ENCODE measurements at regions not wholly inside any gene's neighbourhood (a gene's known extent, or its start where the extent isn't known, plus 50 kb on each side); places are given as distances from the start of the nearest gene placed in this dataset.

DNA sequence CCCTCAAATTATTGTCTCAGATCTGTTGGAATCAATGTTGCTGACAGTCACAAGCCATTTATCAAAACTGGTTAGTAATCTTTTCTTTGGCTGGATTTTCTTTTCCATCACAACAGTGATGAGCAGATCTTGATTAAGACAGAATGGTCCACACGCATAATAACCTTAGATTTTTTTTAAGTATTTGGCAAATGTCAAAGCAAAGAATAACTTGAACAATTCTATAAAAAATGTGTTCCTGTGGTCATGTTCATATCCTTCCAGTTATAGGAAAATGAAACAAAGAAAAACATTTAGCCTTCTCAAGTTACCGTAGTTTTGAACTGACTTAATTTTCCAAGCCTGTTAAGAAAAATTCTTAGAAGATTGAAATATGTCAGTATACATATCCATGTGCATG is 659.9 kb upstream of the ID2 start:
- POLR2A ChIA-PET, result no interaction called here
- DNase-seq (ENCODE audit: low read depth, low spot score), result no peak
- no peak overlapping the region for H3K4me3 ChIP-seq (ENCODE audit: low read depth, low read length)
- TF ChIP-seq CTCF (IDR thresholded peaks at IDR 0.05; ENCODE audit: insufficient read depth, low read length, missing control alignments), result no peak
- CTCF ChIA-PET, result no interaction called here

DNA sequence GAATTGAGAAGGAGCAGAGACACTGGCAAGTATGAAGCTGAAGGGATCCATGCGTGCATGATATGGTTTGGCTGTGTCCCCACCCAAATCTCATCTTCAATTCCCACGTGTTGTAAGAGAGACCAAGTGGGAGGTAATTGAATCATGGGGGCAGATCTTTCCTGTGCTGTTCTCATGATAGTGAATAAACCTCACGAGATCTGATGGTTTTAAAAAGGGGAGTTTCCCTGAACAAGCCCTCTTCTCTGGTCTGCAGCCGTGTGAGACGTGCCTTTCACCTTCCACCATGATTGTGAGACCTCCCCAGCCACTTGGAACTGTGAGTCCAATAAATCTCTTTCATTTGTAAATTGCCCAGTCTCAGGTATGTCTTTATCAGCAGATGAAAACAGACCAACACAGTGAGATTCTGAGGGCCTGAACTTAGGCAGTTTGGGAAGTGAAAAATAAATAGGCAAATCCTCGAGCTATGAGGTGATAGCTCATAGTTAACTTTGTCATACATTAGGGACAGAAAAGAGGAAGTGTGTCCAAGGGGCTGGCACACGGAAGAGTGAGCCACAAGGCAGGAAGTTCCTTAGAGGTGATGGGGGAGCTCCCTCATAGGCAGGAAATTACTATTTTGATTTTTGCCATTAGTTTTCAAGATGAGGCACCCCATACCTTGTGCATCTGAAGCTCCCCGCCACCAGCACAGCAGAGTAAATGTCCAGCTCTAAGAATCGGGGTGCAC is 658.8 kb upstream of the ID2 start:
- no peak for TF ChIP-seq CTCF (IDR thresholded peaks at IDR 0.05; ENCODE audit: insufficient read depth, low read length, missing control alignments)
- DNase-seq (ENCODE audit: low read depth, low spot score), result no peak
- ChIA-PET POLR2A (no interaction called here), CTCF (interaction anchor here (1.1 kb wide), 1 partner anchor 16 kb away, joined by 3 read pairs; no protein-coding TSS in a partner anchor)
- H3K4me3 ChIP-seq (ENCODE audit: low read depth, low read length), result no peak overlapping the region

DNA sequence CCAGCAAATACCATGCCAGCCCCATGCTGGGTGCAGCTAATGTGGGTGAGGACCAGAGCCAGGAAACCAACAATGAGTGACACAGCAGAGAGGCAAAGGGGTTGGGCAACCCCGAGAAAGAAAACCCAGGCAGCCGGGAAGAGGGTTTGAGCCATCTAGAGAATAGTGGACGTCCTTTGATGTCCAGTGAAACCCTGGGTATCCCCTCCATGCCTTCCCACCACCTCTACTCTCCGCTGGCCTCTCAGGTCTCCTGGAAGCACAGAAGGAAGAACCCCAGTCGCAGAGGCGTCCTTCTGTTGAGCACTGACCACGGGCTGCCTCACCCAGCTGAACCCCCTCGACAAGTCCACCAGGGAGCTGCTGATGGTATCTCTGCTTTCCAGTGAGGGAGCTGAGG is 657.4 kb upstream of the ID2 start:
- DNase-seq (ENCODE audit: low read depth, low spot score), result no peak
- H3K4me3 ChIP-seq (ENCODE audit: low read depth, low read length), result no peak overlapping the region
- ChIA-PET CTCF (interaction anchor here (1.0 kb wide), 1 partner anchor 597 kb away, joined by 3 read pairs; no protein-coding TSS in a partner anchor), POLR2A (no interaction called here)
- TF ChIP-seq CTCF (IDR thresholded peaks at IDR 0.05; ENCODE audit: insufficient read depth, low read length, missing control alignments), result no peak

DNA sequence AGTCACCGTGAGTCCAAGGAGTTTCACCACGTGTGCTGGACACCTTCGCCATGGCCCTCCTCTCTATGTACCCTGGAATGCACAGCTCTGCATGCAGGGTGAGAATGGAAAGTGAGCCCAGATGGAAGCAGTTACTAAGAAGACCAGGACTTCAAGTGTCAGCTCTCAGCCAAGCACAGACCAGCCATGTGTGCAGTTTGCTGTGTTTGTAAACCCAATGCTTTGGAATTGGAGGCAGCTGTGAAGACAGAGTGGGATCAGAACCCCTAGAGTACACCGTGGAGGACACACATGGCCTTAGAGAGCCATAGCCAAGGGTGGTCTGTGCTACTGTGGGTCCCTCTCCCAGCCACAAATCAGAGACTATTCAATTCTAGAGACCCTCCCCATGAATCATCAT is 655.5 kb upstream of the ID2 start:
- POLR2A ChIA-PET, result no interaction called here
- no peak overlapping the region for H3K4me3 ChIP-seq (ENCODE audit: low read depth, low read length)
- no peak for TF ChIP-seq CTCF (IDR thresholded peaks at IDR 0.05; ENCODE audit: insufficient read depth, low read length, missing control alignments)
- no peak for DNase-seq (ENCODE audit: low read depth, low spot score)
- CTCF ChIA-PET, result interaction anchor here (1.0 kb wide), 1 partner anchor 11 kb away, joined by 3 read pairs; no protein-coding TSS in a partner anchor

DNA sequence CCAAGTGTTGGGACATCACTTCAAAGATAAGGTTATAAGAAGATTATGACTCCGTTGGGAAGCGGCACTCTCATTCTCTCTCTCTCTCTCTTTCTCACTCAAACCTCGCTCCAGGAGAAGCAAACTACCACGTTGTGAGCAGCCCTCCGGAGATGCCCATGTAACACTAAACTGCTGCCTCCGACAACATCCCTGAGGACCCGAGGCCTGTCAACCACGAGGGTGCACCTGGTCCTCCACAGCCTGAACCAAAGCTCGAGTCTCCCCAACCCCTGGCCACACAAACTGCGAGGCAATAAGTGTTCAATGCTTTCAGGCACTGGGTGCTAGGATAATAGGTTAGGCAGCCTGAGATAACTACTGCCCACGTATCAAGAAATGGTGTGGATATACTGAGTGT is 654.5 kb upstream of the ID2 start:
- ChIA-PET CTCF (no interaction called here), POLR2A (no interaction called here)
- no peak for TF ChIP-seq CTCF (IDR thresholded peaks at IDR 0.05; ENCODE audit: insufficient read depth, low read length, missing control alignments)
- DNase-seq (ENCODE audit: low read depth, low spot score), result no peak
- H3K4me3 ChIP-seq (ENCODE audit: low read depth, low read length), result no peak overlapping the region

DNA sequence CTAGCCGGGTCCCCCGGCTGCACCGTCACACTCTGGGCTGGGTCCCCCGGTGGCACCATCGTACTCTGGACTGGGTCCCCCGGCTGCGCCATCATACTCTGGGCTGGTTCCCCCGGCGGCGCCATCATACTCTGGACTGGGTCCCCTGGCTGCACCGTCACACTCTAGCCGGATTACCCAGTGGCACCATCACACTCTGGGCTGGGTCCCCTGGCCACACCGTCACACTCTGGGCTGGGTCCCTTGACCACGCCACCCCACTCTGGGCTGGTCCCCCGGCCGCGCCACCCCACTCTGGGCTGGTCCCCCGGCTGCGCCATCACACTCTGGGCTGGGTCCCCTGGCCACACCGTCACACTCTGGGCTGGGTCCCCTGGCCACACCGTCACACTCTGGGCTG is 653.8 kb upstream of the ID2 start:
- DNase-seq (ENCODE audit: low read depth, low spot score), result no peak
- POLR2A ChIA-PET, result interaction anchor here (0.6 kb wide), 1 partner anchor 417 kb away, joined by 3 read pairs; no protein-coding TSS in a partner anchor
- no peak for TF ChIP-seq CTCF (IDR thresholded peaks at IDR 0.05; ENCODE audit: insufficient read depth, low read length, missing control alignments)
- CTCF ChIA-PET, result no interaction called here
- H3K4me3 ChIP-seq (ENCODE audit: low read depth, low read length), result no peak overlapping the region
